ENCODE measurements at regions not wholly inside any gene's neighbourhood (a gene's known extent, or its start where the extent isn't known, plus 50 kb on each side); places are given as distances from the start of the nearest gene placed in this dataset.

DNA sequence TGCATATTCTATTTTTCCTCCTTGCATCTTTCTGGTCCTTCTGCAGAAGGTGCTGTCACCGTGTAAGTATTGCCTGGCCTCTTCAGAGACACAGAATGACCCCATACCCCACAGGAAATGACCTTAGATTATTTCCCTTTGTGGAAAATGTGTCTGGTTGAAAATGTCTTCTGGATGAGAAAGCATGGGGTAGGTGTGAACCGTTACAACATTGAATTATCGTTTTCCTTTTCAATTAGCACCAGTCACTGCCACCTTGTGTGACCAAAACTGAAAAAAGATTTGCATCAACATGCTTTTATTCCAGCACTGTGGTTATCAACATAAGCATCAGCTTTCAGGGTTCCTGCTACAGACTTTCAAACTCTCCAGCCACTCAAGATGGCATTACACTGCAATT is 58.0 kb upstream of the CELF2 start:
- Histone ChIP-seq H3K27ac (no peak overlapping the region), H3K4me1 (no peaks in the 10 kb centered on the region), H3K27me3 (no peaks in the 10 kb centered on the region), H3K36me3 (no peaks in the 10 kb centered on the region), H3K9me3 (no peaks in the 10 kb centered on the region), H3K4me3 (no peak overlapping the region)
- TF ChIP-seq, protein P1, sequence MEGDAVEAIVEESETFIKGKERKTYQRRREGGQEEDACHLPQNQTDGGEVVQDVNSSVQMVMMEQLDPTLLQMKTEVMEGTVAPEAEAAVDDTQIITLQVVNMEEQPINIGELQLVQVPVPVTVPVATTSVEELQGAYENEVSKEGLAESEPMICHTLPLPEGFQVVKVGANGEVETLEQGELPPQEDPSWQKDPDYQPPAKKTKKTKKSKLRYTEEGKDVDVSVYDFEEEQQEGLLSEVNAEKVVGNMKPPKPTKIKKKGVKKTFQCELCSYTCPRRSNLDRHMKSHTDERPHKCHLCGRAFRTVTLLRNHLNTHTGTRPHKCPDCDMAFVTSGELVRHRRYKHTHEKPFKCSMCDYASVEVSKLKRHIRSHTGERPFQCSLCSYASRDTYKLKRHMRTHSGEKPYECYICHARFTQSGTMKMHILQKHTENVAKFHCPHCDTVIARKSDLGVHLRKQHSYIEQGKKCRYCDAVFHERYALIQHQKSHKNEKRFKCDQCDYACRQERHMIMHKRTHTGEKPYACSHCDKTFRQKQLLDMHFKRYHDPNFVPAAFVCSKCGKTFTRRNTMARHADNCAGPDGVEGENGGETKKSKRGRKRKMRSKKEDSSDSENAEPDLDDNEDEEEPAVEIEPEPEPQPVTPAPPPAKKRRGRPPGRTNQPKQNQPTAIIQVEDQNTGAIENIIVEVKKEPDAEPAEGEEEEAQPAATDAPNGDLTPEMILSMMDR (IDR thresholded peaks at IDR 0.05) = no peak
- TF ChIP-seq POLR2A (IDR thresholded peaks at IDR 0.05) (no peak), POLR2AphosphoS5 (IDR thresholded peaks at IDR 0.05; ENCODE audit: insufficient read depth in 1 of 2, low read depth in 1 of 2) (no peak)
- intact Hi-C loops (cut with DNase I) = no loop called here
- DNase-seq (ENCODE audit: extremely low spot score in 2 of 2) = no peak

DNA sequence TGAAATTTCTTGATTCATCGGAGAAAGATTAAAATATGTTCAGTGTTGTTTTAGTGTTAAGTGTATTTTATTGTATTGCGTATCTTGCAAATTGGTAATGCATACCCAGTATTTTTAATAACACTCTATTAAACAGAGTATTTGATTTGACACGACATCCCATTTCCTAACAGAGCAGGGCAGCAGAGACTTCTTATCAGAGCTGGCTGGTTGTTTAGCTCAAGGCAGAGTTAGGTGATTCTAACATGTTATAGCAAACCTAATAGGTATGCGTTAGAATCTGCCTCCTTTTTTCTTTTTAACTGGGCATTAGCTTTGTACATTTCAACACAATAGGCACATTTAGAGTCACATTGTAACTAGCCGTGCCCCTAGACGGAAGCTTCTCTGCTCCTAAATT is 57.1 kb upstream of the CELF2 start:
- Histone ChIP-seq H3K9me3 (no peaks in the 10 kb centered on the region), H3K27ac (no peak overlapping the region)
- DNase-seq (ENCODE audit: extremely low spot score in 2 of 2) = no peak

DNA sequence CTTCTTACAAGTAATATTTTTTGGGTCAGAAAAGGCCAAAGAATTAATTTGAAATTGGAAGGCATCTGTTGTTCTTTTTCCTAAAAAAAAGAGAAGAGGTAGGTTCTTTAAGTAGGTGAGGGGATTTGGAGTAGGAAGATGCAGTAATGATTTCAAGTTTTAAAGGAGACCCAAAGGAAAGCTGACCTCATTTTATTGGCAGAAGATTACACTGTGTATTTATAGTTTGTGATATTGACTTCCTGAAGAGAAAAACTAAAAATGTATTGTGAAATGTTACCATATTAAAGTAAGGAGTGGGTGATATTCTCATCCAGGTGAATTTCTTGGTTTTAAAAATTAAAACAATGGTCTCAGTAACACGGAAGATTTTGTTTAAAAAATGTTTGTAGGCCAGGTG is 56.6 kb upstream of the CELF2 start:
- Histone ChIP-seq H3K36me3 (no peaks in the 10 kb centered on the region), H3K4me1 (no peaks in the 10 kb centered on the region), H3K27me3 (no peaks in the 10 kb centered on the region), H3K9me3 (no peaks in the 10 kb centered on the region), H3K4me3 (no peak overlapping the region), H3K27ac (no peak overlapping the region)
- intact Hi-C loops (cut with DNase I) = no loop called here
- TF ChIP-seq POLR2AphosphoS5 (IDR thresholded peaks at IDR 0.05; ENCODE audit: insufficient read depth in 1 of 2, low read depth in 1 of 2) (no peak), POLR2A (IDR thresholded peaks at IDR 0.05) (no peak)
- TF ChIP-seq, protein P1 (IDR thresholded peaks at IDR 0.05) = no peak
- DNase-seq (ENCODE audit: extremely low spot score in 2 of 2) = no peak

More for the DNA sequence above, 57.1 kb upstream of the CELF2 start:
- intact Hi-C loops (cut with DNase I) = no loop called here
- H3K27me3 ChIP-seq = no peaks in the 10 kb centered on the region
- no peaks in the 10 kb centered on the region for H3K4me1 ChIP-seq
- TF ChIP-seq POLR2AphosphoS5 (IDR thresholded peaks at IDR 0.05; ENCODE audit: insufficient read depth in 1 of 2, low read depth in 1 of 2) (no peak), POLR2A (IDR thresholded peaks at IDR 0.05) (no peak)
- TF ChIP-seq, protein P1 (IDR thresholded peaks at IDR 0.05) = no peak
- no peak overlapping the region for H3K4me3 ChIP-seq
- no peaks in the 10 kb centered on the region for H3K36me3 ChIP-seq

DNA sequence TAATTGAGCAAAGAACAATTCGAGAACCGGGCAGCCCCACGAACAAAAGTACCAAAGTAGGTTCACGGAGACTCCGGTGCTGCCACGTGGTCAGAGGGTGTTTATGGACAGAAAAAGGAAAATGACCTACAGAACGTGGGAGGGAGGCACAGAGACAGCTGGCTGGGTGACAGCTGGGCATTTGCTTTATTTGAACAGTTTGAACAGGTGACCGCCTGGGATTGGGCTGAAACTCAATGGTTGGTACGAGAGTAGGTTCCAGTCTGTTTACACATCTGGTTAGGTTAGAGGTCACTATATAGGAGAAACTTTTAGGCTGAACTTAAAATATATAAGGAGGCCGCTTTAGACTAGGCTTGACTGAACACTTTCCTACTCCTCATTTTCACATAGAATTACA is 50.6 kb upstream of the CELF2 start:
- intact Hi-C loops (cut with DNase I) = no loop called here
- TF ChIP-seq, protein P1 (IDR thresholded peaks at IDR 0.05) = no peak
- H3K9me3 ChIP-seq = no peaks in the 10 kb centered on the region
- no peaks in the 10 kb centered on the region for H3K36me3 ChIP-seq
- H3K4me1 ChIP-seq = no peaks in the 10 kb centered on the region
- no peak overlapping the region for H3K27ac ChIP-seq
- no peak for DNase-seq (ENCODE audit: extremely low spot score in 2 of 2)
- no peaks in the 10 kb centered on the region for H3K27me3 ChIP-seq
- H3K4me3 ChIP-seq = no peak overlapping the region

DNA sequence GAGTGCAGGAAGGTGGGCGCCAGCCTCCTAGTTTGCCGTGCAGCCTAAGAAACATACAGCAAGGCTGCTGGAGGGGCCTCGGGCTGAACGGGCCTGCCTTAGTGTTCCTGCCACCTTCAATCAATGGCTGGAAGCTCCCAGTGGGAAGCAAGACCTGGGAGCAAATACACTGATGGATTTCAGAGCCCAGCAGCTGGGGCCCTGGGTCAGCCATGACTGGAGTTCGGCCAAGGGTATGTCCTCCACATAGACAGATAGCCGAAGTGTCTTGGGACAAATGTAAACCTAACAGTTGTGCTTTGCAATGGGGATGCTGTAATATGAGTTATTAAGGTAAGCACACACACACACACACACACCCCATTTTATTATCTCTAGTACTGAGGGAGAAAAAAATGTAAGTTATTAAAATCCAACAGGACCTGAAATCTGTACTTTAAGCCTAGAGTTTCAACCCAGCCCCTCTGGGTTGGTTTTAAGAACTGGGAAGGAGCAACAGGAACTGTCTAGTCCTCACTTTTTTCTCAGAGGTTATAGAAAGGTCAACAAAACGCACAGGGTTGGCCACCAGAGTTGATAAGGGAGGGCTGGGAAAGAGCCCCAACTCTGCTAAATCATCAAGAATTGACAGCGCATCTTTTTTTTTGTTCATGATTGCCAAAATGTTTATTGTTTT is 50.0 kb upstream of the CELF2 start:
- Histone ChIP-seq H3K27me3 (no peaks in the 10 kb centered on the region), H3K4me1 (no peaks in the 10 kb centered on the region), H3K27ac (no peak overlapping the region), H3K9me3 (no peaks in the 10 kb centered on the region), H3K4me3 (no peak overlapping the region), H3K36me3 (no peaks in the 10 kb centered on the region)
- intact Hi-C loops (cut with DNase I) = no loop called here
- no peak for DNase-seq (ENCODE audit: extremely low spot score in 2 of 2)
- TF ChIP-seq, protein P1 (IDR thresholded peaks at IDR 0.05) = no peak
- TF ChIP-seq POLR2A (IDR thresholded peaks at IDR 0.05) = no peak
- TF ChIP-seq POLR2AphosphoS5 (IDR thresholded peaks at IDR 0.05; ENCODE audit: insufficient read depth in 1 of 2, low read depth in 1 of 2) = no peak
